ENCODE measurements at regions not wholly inside any gene's neighbourhood (a gene's known extent, or its start where the extent isn't known, plus 50 kb on each side); places are given as distances from the start of the nearest gene placed in this dataset.

DNA sequence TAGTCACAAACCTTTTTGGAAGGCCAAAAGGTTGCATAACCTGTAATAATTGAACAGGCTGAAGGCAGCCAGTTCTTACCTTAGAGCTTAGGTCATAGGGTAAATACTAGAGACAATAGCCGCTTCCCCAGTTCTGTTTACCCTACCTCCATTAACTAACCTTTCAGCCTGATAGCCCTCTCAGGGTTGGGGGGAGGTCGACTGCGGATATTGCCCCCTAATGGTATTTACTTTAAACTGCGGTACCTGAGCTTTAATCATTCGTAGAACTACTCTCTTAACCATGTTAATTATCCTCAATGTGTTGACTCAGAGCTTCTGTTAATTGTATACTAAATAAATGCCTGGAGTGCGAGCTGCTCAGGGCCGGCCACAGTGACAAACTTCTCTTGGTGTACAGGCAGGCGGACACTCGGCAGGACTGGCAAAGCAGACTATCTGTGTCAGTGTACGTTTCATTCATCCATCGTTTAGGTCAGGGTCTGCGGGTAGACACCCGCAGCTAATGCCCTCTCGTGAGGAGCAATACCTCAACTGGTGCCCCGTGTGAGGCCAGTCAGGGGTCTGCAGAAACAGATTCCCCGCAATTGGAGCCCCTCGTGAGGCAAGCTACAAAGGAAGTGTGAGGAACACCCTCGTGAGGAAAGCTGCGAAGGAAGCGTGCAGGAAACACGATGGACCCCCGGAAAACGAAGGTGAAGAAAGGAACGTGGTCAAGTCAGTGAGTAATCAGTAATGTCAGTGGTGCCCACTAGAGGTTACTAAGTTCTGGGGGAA, 115.3 kb upstream of the SCN7A start:
- Mint-ChIP-seq H3K27me3 (peaks cover 8 to 16% of the 10 kb centered on the region in 2 donors), H3K4me1 (peaks cover 13 to 22% of the 10 kb centered on the region in 2 donors), H3K9me3 (peaks cover 3 to 7% of the 10 kb centered on the region in 2 donors), H3K27ac (no peak overlapping the region), H3K36me3 (no peaks in the 10 kb centered on the region), H3K4me3 (no peak overlapping the region)
- ATAC-seq (replicated peaks) (no peak), DNase-seq (no peak)

DNA sequence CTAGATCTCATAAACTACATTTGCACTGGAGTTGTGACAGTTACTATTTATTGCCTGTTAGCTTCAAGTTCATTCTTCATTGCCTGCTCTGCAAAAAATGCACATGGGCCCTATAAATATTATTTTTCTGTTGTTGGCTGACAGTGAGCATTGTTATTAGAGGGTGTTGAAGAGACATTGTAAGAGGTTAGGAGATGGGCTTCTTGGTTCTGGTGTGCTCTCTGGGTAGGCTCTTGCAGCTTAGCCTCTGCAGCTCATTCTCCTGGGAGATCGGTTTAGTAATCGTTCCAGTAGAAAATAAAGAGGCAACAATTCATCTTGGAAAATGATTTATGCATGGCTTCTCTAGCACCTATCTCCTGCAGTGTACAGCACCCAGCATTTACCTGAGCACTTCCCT, 113.8 kb upstream of the SCN7A start:
- DNase-seq: no peak
- Mint-ChIP-seq H3K27me3 (peaks cover 8 to 12% of the 10 kb centered on the region in 2 donors), H3K4me3 (no peak overlapping the region), H3K4me1 (peaks cover 13 to 22% of the 10 kb centered on the region in 2 donors), H3K9me3 (peaks cover 3 to 7% of the 10 kb centered on the region in 2 donors), H3K36me3 (no peaks in the 10 kb centered on the region), H3K27ac (no peak overlapping the region)
- no peak for ATAC-seq (replicated peaks)

DNA sequence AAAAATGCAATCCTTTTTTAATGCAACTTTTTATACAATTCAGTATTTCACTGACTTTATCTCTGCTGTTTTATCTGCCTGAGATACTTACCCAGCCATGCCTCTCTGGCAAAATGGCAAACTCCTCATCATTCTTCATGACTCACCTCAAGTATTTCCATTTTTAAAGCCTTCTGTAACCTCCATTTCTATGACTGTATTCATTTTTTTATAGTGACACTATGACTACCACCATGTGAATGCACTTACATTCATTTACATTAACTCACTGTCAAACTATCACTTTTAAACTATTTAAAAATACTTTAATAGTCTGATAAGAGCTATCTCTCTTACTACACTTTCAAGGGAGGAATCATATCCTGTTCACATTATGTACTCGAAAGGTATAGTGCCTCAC, 99.4 kb upstream of the SCN7A start:
- no peak overlapping the region for H3K4me3 Mint-ChIP-seq
- peaks cover 0 to 1% of the 10 kb centered on the region in 2 donors for H3K36me3 Mint-ChIP-seq
- no peak overlapping the region for H3K27ac Mint-ChIP-seq
- H3K9me3 Mint-ChIP-seq: peaks cover 9 to 13% of the 10 kb centered on the region in 2 donors
- DNase-seq (no peak), ATAC-seq (replicated peaks) (no peak)
- no peaks in the 10 kb centered on the region for H3K4me1 Mint-ChIP-seq
- H3K27me3 Mint-ChIP-seq: no peaks in the 10 kb centered on the region

DNA sequence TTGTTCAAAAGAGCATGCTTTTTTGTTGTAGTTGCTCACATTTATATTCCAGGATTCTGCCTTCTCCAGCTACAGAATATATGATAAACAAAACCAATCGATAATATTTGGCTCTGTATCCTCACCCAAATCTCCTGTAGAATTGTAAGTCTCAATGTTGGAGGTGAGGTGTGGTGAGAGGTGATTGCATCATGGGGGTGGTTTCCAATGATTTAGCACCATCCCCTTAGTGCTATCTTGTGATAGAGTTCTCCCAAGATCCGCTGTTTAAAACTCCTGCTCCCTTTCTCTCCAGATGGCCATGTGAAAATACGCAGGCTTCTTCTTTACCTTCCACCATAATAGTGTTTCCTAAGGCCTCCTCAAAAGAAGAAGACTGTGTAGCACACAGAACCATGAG, 98.7 kb upstream of the SCN7A start:
- DNase-seq: no peak
- Mint-ChIP-seq H3K4me3 (no peak overlapping the region), H3K4me1 (no peaks in the 10 kb centered on the region), H3K27ac (no peak overlapping the region), H3K36me3 (peaks cover 0 to 1% of the 10 kb centered on the region in 2 donors), H3K9me3 (peaks cover 9 to 13% of the 10 kb centered on the region in 2 donors), H3K27me3 (no peaks in the 10 kb centered on the region)
- no peak for ATAC-seq (replicated peaks)

DNA sequence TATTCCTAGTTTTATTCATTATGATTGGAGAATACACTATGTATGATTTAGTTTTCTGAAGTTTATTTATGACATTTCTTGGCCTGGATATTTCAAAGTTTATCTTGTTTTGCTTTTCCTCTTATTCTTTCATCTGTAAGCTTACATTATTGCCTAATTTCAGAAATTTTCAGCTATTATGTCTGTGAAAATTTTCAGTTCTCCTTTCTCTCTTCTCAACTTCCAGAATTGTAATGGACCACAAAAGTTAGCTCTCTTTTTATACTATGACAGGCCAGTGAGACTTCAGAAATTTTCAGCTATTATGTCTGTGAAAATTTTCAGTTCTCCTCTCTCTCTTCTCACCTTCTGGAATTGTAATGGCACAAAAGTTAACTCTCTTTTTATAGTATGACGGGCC, 97.2 kb upstream of the SCN7A start:
- no peak for DNase-seq

DNA sequence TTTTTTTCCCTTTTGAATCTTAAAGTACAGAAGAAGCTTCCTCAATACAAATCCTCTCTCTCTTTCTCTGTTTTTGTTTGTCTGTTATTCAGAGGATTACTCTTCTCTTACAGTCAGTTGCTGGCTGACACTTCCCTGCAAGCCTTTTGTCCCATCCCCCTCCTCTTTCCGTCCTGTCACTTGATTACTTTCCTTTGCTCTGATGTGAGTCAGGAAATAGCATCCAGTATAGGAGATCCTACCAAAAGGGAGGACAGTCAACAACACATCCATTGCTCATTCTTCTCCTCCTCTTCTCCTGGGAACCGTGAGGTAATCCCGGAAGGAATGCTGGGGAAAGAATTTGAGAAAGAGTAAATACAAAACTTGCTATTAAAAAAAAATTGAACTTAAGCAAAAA, 79.3 kb upstream of the SCN7A start:
- ATAC-seq (replicated peaks): no peak
- Mint-ChIP-seq H3K27ac (no peak overlapping the region), H3K9me3 (peaks cover 0 to 1% of the 10 kb centered on the region in 2 donors), H3K36me3 (no peaks in the 10 kb centered on the region), H3K4me1 (no peaks in the 10 kb centered on the region), H3K4me3 (no peak overlapping the region), H3K27me3 (no peaks in the 10 kb centered on the region)
- no peak for DNase-seq

More for the DNA sequence above, 97.2 kb upstream of the SCN7A start:
- Mint-ChIP-seq H3K9me3 (peaks cover 2 to 4% of the 10 kb centered on the region in 2 donors), H3K27ac (no peak overlapping the region), H3K4me1 (no peaks in the 10 kb centered on the region), H3K27me3 (no peaks in the 10 kb centered on the region), H3K4me3 (no peak overlapping the region), H3K36me3 (no peaks in the 10 kb centered on the region)
- ATAC-seq (replicated peaks): no peak

DNA sequence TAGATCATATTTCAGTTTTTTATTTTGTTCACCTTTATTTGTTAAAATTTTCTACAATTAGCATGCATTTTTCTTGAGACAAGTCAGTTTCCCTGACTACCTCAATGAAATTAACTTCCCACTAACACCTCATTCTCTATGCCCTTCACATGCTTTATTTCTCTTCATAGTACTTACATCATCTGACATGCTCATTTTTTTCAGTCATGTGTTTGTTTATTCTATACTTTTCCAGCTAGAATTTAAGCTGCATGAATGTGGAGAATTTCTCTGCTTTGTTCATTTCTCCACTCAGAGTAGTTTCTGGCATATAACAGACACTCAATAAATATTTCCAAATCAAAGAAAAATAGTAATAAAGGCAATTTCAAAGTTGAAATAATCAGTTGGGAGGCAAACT, 78.9 kb upstream of the SCN7A start:
- no peak for ATAC-seq (replicated peaks)
- no peaks in the 10 kb centered on the region for H3K36me3 Mint-ChIP-seq

DNA sequence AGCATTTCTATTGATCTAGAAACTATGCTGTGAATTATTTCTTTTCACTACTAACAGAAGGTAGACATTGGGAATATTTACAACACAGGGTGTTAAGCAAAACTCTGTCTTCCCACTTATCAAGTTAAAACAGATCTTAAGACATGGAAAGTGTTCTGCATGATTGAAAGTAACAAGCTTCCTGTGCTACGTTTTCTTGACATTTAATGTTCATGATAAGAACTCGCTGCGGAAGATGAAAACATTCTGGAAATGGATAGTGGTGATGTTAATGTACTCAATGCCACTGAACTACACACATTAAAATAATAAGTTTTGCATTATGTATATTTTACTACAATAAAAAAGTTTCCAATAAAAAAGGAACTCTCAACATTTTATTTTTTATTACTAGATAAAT, 74.4 kb upstream of the SCN7A start:
- H3K4me1 Mint-ChIP-seq: no peaks in the 10 kb centered on the region
- H3K9me3 Mint-ChIP-seq: no peaks in the 10 kb centered on the region
- no peaks in the 10 kb centered on the region for H3K36me3 Mint-ChIP-seq
- H3K27me3 Mint-ChIP-seq: no peaks in the 10 kb centered on the region
- ATAC-seq (replicated peaks) (no peak), DNase-seq (no peak)
- no peak overlapping the region for H3K4me3 Mint-ChIP-seq
- H3K27ac Mint-ChIP-seq: no peak overlapping the region

More for the DNA sequence above, 78.9 kb upstream of the SCN7A start:
- no peaks in the 10 kb centered on the region for H3K27me3 Mint-ChIP-seq
- H3K4me3 Mint-ChIP-seq: no peak overlapping the region
- no peak for DNase-seq
- peaks cover 0 to 1% of the 10 kb centered on the region in 2 donors for H3K9me3 Mint-ChIP-seq
- H3K27ac Mint-ChIP-seq: no peak overlapping the region
- no peaks in the 10 kb centered on the region for H3K4me1 Mint-ChIP-seq

DNA sequence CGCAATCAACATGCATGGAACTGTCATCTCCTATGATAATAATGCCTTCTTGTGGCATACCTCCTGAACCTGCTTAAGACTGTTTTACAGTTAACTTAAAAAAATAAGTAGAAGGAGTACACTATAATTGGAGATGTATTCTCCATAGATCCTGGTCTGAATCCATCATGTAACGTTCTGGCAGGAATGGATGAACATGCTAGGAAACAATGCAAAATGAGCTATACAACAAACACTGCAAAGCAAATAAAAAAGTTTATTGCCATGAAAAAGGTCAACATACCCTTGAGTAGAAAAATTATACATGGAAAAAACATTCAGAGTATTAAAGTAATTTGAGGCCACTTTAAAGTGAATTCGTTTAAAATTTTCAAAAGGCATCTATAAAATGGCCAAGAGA, 71.5 kb upstream of the SCN7A start:
- H3K36me3 Mint-ChIP-seq: no peaks in the 10 kb centered on the region
- H3K27ac Mint-ChIP-seq: no peak overlapping the region
- H3K4me1 Mint-ChIP-seq: peaks cover 0 to 5% of the 10 kb centered on the region in 2 donors
- H3K4me3 Mint-ChIP-seq: no peak overlapping the region
- no peaks in the 10 kb centered on the region for H3K9me3 Mint-ChIP-seq
- no peak for DNase-seq
- H3K27me3 Mint-ChIP-seq: no peaks in the 10 kb centered on the region
- no peak for ATAC-seq (replicated peaks)

DNA sequence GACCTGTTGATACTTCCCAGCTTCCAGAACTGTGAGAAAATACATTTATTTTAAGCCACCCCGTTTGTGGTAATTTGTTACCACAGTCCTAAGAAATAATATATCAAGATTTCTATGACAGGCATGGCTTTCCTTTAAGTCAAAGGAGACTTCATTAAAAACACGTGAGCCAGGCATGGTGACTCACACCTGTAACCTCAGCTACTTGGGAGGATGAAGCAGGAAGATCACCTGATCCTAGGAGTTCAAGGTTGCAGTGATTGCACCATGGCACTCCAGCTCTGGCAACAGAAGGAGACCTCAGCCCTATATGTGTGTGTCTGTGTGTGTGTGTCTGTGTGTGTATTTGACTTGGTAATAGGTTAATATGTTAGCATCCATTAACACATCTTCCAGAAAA, 69.8 kb upstream of the SCN7A start:
- ATAC-seq (replicated peaks): no peak
- no peaks in the 10 kb centered on the region for H3K27me3 Mint-ChIP-seq
- H3K9me3 Mint-ChIP-seq: no peaks in the 10 kb centered on the region
- H3K4me3 Mint-ChIP-seq: no peak overlapping the region
- H3K36me3 Mint-ChIP-seq: no peaks in the 10 kb centered on the region
- H3K4me1 Mint-ChIP-seq: peaks cover 0 to 5% of the 10 kb centered on the region in 2 donors
- DNase-seq: no peak
- H3K27ac Mint-ChIP-seq: no peak overlapping the region

DNA sequence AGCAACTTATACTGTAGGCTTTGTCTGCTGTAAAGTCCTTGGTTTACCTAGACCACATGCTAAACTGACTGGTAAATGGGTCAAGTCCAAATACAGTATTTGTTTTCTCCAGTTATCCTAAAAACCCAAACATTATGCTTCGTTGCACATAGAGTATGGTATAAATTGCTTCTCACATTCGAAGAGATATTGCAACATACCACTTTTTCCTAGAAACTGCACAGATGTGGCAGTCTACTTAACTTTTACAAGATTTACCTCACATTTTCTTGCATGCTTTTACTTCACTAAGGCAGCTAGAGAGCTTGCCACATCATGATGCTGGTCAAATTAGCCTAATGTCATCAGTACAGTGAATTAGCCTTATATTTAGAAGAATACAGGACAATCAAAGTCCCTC, 66.0 kb upstream of the SCN7A start:
- no peaks in the 10 kb centered on the region for H3K36me3 Mint-ChIP-seq
- no peak for DNase-seq
- H3K9me3 Mint-ChIP-seq: no peaks in the 10 kb centered on the region
- H3K4me3 Mint-ChIP-seq: no peak overlapping the region
- ATAC-seq (replicated peaks): no peak
- H3K27me3 Mint-ChIP-seq: no peaks in the 10 kb centered on the region
- no peak overlapping the region for H3K27ac Mint-ChIP-seq
- peaks cover 0 to 5% of the 10 kb centered on the region in 2 donors for H3K4me1 Mint-ChIP-seq

DNA sequence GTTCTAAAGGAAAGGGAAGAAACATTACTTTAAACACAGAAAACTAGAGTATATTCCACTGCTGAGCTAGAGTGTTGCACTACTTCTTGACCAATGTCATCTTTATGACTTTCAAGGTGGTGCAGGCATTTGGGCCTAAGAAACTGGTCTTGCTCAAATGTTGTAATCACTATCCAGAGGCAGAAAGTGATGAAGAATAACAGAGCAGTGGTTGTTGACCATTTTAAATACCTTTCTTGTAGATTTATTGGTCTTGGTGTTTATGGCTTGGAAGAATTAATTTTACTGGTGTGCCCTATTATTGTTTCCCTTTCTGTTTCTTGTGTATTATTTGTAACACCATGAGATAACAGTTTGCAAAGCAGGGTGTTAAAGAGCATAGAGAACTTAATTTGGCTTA, 56.9 kb upstream of the SCN7A start:
- Mint-ChIP-seq H3K4me1 (no peaks in the 10 kb centered on the region), H3K36me3 (peaks cover 0 to 3% of the 10 kb centered on the region in 2 donors), H3K9me3 (peaks cover 0 to 2% of the 10 kb centered on the region in 2 donors), H3K4me3 (no peak overlapping the region), H3K27ac (no peak overlapping the region), H3K27me3 (no peaks in the 10 kb centered on the region)
- ATAC-seq (replicated peaks) (no peak), DNase-seq (no peak)

DNA sequence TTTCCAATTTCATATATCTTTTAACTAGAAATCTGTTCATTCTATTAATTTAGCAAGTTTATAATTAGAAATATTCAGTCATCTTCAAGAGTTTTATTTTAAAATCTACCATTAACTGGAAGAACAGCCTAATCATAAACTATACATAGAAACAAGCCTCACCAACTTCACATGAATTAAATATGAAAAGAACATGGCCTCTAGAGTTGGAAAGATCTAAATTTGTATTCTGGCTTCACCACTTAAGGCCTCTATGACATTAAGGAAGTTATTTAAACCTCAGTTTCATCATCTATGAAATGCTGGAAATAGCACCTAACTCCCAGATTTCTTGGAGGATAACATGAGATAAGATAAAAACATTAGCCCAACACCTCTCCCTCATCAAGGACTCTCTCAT, 51.4 kb upstream of the SCN7A start:
- Mint-ChIP-seq H3K4me3 (no peak overlapping the region), H3K4me1 (no peaks in the 10 kb centered on the region), H3K27ac (no peak overlapping the region), H3K27me3 (no peaks in the 10 kb centered on the region), H3K9me3 (no peaks in the 10 kb centered on the region), H3K36me3 (no peaks in the 10 kb centered on the region)
- DNase-seq (no peak), ATAC-seq (replicated peaks) (no peak)
